HK-2 (cell line): ENCODE measurements at regions not wholly inside any gene's neighbourhood (a gene's known extent, or its start where the extent isn't known, plus 50 kb on each side); places are given as distances from the start of the nearest gene placed in this dataset.

Experiments
- DNase-seq: peaks from one replicate; pipeline ENCODE4 v3.0.0-alpha.2; 2018; ENCODE audit not compliant: unreplicated experiment

DNA sequence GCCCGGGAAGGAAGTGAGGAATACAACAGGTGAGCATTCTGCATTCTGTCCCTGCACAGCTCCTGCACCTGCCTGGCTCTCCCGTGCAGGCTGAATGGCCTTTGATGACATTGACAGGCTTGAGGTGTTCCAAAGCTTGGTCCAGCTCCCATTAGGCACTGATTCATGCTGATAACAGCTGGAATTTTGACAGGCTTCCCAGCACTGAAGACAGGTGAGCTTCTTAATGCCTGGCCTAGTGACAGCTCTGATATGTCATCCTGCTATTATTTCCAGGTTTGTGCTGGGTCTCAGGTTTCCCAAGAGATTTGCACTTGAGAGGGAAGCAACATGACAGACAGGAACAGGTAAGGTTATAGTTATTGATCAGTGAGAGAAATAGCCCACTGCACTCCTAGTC lies 58.0 kb upstream of the MTNR1B start:
- no peak for DNase-seq

DNA sequence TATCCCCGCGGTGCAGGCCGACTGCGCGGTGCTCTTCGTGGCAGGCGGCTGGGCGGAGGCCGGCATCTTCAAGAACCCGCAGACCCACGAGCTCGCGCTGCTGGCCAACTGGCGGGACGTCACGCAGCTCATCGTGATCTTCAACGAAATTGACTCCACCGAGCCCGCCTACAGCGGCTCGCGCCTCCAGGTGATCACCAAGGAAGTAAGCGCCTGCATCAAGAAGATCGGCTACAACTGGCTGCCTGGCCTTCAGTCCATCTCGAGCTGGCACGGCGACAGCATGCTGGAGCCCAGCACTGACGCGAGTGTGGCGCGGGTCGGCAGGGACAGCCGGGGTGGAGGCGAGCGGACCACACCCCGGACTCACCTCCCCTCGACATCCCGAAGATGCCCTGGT lies 53.9 kb upstream of the MTNR1B start:
- DNase-seq, result no peak

DNA sequence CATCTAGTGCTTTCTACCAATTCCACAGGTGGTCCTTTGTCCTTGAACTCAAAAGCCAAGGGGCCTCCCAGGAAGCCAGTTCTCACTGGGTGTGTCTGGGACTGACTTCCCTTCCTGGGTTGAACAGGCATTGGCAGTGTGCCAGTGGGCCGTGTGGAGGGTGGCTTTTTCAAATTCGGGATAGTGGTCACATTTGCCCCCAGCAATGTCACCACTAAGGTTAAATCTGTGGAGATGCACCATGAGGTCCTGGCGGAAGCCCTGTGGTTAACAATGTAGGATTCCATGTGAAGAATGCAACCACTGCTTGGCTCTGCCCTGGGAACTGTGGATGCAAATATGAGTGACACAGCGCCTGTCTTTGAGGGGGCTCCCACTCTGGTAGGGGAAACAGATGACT lies 53.2 kb upstream of the MTNR1B start:
- DNase-seq, result no peak

DNA sequence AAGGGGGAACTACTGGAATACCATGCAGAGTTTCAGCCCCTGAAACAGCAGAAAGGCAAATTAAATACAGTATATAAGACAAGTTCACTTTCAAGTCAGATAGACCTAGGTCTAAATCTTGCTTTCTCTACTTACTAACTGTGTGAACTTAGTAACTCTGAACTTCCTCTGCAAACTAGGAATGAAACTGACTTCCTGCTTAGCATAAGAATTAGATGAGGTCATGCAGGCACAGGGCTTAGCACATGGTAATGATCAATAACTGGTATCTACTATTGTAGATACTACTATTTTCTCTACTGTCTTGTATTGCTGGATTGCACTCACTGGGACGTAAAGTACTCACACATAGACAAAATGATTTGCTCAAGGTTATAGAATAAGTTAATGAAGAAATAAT lies 51.5 kb upstream of the MTNR1B start:
- no peak for DNase-seq

DNA sequence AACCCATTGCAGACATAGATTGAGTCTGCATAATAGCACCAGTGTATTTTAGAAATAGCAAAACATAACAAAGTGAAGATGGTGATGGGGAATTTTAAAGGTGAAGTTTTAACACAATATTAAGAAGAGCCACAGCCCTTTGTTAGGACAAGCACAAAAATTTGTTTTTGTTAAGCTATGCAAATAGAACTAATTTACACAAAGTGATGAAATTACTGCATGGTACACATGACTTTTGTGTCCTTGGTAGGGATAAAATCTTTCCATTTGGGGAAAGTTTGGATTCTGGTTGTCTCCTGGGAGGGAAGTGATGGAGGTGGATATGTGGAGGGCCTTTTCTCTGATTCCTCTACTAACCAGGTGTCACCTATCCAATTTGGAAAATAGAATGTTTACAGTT lies 50.4 kb upstream of the MTNR1B start:
- DNase-seq, result no peak
